CD4-positive, alpha-beta T cell treated with Interferon gamma for 1 hour (primary cell): ENCODE measurements at regions not wholly inside any gene's neighbourhood (a gene's known extent, or its start where the extent isn't known, plus 50 kb on each side); places are given as distances from the start of the nearest gene placed in this dataset.

Source experiments
- DNase-seq: peaks from one replicate; pipeline ENCODE4 v3.0.0-alpha.2; 2020

DNA sequence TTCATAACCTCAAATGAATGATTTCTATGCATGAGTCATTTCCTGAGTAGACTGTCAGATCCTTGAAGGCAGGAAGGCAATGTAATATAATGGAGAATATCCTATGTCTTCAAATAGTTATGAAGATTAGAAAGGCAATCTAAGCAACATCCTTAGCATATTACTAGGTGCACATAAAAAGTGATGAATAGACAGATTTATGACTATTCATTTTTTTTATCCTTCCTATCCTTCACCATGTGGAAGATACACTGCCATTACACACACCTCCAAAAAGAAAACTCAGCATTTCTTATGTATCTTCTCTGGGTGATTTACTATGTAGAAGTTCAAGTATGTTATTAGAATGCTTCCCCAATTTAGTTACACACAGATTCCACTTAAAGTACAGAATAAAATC, 126.4 kb upstream of the MAF start:
- no peak for DNase-seq

DNA sequence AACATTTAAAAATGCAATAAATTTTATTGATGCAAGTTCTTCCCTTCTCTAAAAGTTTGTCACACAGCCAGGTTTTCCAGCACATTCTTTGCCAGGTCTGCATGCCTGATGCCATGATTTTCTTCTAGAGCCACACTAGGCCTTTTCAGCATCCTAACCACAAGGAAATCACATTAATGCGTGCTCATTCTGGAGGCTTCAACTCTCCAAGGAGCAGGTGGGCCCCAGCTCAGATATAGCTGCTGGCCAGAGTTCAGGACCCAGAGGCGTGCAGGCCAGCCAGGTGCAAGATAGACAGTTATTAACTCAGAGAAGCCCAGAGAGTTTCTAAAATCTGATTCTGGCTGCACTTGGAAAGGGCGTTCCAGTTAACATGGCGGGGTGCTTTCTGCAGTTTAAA, 124.5 kb upstream of the MAF start:
- no peak for DNase-seq

- no peak for DNase-seq
Observed at GRCh38 chr16:79723583-79724168, 123.1 kb upstream of the MAF start.

DNA sequence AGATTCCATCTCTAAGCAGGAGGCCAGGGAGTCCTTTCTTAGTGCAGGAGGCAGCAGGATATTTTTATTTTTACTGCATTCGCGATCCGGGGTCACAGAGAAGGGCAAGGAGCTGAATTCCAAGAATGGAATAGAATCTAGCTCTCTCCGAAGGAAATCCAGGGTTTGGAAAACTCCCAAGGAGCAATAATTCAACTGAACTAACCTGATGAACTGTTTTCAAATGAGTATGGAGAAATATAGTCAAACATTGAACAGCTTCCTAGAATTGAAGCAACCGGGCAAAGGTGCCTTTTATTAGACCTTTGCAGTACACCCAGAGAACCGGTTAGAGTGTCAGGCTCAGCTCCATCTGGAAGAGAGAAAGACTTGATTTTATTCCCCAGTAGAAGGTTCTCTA, 120.7 kb upstream of the MAF start:
- no peak for DNase-seq

DNA sequence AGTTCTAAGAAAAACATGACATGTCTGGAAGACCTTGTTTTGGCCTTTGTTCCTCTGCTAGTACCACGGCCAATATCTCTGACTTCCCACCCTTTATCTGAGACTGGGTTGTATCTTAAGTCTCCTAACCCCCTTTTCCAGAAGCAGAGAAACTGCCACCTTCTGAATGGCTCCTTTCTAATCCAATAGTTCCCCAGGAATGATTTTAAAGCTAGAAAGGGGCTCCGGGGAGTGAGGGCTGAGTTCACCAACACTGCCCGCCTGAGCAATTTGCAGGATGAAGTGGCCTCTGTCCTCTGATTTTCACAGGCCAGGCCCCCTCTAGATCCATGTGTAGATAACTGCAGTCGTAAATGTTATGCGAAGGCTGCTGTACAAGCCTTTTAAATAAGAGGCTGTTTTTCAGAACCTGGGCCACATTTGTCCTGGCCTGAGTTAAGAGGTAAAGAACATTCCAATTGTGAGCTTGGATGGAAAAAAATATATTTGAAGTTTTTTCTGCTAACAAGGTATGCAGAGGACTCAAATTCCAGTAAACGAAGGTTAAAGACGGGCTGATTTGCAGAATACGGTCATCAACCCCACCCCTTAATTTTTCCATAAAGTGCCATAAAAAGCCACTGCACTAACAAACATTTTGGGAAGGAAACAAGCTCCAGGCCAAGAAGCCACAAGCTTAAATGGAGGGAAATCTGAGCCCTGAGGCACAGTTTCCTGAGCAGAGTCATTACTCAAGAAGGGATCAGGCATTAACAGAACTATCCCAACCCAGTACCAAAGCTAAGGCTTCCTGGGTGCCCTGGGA, 117.0 kb upstream of the MAF start:
- DNase-seq = no peak

DNA sequence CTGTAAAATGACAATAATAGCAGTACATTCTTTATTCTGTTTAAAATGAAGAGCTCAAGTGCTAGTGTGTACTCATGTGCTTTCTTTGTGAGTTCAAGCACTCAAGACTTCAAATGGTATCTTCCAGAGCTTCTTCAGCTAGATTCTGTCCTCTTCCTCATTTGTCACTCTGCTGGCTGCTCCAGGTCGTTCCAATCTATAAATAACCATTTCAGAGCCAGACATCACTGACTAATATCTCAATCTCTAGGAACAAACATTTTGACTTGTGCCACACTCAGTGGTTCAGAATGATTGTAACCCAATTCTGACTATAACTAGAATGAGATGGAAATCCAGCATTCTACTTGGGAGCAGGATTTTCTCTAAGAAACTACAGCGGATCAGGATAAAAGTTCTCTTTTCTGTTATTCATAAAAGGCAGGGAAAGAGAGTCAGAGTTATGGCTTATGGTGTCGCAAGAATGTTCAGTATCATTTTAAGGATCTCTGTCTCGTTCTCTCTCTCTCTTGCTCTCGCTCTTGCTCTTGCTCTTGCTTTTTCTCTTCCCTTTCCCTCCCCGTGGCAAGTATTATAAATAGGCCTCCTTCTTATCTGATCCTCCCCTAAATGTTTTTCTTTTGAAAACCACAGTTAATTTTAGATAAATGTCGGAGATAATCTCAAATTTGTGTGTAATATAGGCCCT, 116.3 kb upstream of the MAF start:
- DNase-seq = no peak

GRCh38 chr16:79715061-79715460, 114.5 kb upstream of the MAF start:
- DNase-seq = no peak

DNA sequence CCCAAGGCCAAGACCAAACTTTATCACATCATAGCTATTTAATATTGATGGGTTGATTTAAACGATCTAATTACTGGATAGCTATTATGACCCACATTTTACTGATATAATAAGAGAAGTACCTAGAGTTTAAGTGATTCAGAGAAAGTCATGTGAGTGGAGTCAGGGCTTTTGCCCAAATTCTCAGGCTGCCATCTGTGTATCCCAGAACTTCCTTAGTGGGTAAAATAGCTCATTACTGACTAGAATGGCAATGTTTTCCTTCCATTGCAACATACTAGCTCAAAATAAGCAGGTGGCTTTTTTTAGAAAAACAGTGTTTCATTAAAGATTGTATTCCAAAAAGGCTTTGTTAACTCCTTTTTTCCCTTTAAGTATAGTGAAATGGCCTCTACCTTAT, 113.9 kb upstream of the MAF start:
- DNase-seq = no peak

- no peak for DNase-seq
Observed at GRCh38 chr16:79713609-79714309, 113.2 kb upstream of the MAF start.

DNA sequence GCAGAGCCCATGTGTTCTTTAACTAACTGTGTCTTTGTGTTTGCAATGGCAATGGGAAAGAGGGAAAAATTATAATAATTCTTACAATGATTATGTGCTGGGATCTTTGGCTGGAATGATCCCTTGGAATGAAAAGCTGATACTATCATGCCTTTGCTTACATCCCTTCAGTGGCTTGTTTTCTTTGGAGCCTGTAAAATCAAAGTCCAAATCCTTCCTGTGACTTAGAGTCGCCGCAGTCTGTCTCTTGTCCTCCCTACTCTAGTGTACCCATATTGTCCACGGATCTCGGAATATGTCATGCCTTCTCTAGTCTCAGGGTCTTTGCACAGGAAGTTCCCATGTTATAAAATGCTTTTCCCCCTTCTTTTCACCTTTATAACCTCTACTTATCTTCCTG, 111.7 kb upstream of the MAF start:
- no peak for DNase-seq

DNA sequence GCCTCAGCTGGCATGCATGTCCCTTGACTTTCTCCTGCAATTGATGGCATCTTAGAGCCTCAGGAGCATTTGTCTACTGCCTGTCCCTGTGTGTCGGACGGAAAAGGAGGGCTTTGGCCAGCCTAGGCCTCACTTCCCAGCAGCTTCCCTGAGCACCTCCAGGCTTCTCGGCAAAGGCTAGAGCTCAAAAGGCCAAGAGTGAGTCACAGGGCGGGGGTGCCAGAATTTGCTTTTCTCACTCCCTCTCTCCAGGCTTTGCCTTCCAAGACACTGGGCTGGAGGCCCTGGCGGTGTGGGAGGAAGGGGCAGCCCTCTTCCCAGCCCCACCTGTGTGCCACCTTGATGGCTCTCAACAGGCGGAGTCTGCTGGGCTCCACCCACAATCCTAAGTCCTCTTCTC, 107.3 kb upstream of the MAF start:
- no peak for DNase-seq

GRCh38 chr16:79703066-79703465, 102.5 kb upstream of the MAF start:
- no peak for DNase-seq

- no peak for DNase-seq
Observed at GRCh38 chr16:79698341-79698753, 97.8 kb upstream of the MAF start.

- DNase-seq = no peak
Observed at GRCh38 chr16:79697562-79698112, 97.1 kb upstream of the MAF start.

DNA sequence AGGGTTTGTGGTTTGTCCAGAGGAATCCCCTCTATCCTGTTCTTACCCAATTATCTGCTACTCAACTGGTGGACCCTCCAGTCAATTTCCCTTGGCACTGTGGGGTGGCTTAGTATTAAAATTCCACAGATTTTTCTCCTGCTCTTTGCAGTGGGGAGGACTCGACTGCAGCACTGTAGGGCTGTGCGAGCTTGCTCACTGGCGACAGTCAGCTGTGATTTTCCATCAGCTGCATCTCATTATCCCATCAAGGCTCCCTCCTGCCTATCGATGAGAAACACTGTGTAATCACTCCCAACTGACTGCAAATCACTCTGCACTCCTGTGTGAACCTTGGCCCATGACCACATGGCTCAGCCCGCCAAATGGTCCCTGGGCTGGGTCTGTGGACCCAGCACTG, 90.5 kb upstream of the MAF start:
- no peak for DNase-seq

DNA sequence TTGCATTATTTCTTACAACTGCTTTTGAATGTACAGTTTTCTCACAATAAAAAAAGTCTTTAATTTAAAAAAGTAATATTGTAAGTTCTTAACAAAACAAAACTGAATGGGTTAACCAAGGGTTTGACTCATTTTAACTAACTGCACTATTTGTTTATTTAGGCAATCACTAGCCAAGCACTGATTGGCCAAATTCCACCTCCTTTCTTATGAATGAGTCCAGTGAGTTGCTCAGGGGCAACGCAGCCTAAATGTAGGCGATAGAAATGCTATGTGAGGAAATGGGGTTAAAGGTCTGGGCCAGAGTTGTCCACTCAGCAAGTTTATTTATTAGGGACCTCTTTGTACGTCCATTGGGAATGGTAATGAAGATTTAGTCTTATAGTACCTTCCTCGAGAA, 89.6 kb upstream of the MAF start:
- DNase-seq = no peak

GRCh38 chr16:79687249-79688130, 87.0 kb upstream of the MAF start:
- DNase-seq = no peak

DNA sequence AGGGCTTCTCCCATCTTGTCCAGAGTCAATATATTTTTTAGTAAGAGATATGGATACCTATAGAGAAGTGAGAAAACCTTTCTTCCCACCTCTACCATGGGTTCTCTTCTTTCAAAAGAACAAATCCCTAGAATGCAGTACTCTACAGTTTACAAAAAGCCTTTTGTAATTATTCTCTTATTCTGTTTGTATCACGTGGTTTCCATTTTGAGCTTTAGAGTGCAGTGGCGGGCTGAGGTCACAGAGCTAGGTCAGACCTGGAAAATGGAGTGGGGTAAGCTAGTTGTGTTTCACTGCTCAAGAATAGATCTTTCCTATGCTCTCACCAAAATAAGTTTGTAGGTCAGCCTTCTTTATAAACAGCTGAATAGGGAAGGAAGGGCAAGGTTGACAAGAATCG, 85.3 kb upstream of the MAF start:
- no peak for DNase-seq

- DNase-seq = no peak
Observed at GRCh38 chr16:79679334-79679733, 78.8 kb upstream of the MAF start.

DNA sequence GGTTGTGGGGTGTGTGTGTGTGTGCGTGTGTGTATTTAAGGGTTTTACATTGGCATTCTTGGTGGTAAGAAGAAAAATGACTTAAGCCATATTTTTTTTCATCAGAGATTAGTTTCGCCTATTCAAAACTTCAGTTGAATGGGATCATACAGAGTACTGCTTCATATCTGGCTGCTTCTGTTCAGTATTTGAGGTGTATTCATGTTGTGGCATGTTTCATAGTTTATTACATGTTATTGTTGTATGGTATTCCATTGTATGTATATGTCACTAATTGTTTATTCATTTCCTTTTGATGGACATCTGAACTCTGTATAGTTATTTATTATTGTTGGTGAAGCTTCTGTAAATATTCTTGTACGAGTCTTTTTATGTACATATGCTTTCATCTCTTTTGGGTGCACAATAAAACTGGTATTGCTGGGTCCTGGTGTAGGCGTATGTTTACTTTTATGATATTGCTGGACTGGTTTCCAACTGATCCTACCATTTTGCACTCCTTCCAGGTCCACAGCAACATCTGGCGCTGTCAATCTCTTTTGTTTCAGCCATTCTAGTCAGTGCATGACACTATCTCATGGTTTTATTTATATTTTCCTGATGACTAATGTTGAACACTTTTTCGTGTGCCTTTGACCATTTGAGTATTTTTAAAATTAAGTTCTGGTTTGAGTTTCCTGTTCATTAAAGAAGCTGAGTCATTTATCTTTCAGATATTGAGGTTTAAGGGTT, 77.4 kb upstream of the MAF start:
- no peak for DNase-seq

- no peak for DNase-seq
Observed at GRCh38 chr16:79673635-79674034, 73.1 kb upstream of the MAF start.

GRCh38 chr16:79672524-79672923, 72.0 kb upstream of the MAF start:
- no peak for DNase-seq
